ENCODE measurements at regions not wholly inside any gene's neighbourhood (a gene's known extent, or its start where the extent isn't known, plus 50 kb on each side); places are given as distances from the start of the nearest gene placed in this dataset.

DNA sequence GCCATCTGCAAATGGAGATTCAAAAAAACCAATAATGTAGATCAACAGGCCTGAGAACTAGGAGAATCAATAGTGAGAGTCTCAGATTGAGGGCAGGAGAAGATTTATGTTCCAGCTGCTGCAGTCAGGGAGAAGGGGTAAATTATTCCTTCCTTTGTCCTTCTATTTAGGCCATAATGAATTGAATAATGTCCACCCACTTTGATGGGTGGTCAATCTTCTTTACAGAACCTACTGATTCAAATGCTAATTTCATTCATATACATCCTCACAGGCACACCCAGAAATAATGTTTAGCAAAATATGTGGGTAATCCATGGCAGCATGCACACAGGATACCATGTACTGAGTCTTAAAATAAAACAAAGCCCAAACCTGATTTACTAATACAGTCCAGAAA lies 695.3 kb upstream of the REG3G start:
- no peak for TF ChIP-seq POLR2A (IDR thresholded peaks at IDR 0.05; ENCODE audit: low read length)
- no peak for TF ChIP-seq GATA1 (IDR thresholded peaks at IDR 0.05; ENCODE audit: low read depth, low read length)
